ENCODE measurements at regions not wholly inside any gene's neighbourhood (a gene's known extent, or its start where the extent isn't known, plus 50 kb on each side); places are given as distances from the start of the nearest gene placed in this dataset.

DNA sequence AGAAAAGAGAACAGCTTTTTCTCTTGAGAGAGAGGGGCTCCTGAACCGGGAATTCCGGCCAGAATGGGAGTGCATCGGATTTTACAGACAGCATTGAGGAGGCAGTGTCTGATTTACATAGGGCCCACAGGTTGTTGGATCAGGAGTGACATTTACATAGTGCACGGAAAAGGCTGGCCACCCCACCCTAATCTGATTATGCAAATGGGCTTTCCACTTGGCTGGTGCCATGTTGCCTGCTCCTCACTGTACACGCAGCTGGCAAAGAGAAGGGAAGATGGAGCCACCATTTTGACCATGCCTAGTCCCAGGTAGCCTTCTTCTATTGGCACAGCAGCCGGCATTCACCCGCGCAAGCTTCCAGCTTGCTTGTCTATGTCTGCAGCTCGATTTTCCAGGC lies 77.5 kb upstream of the FAM171A1 start:
- TF ChIP-seq, protein P1, sequence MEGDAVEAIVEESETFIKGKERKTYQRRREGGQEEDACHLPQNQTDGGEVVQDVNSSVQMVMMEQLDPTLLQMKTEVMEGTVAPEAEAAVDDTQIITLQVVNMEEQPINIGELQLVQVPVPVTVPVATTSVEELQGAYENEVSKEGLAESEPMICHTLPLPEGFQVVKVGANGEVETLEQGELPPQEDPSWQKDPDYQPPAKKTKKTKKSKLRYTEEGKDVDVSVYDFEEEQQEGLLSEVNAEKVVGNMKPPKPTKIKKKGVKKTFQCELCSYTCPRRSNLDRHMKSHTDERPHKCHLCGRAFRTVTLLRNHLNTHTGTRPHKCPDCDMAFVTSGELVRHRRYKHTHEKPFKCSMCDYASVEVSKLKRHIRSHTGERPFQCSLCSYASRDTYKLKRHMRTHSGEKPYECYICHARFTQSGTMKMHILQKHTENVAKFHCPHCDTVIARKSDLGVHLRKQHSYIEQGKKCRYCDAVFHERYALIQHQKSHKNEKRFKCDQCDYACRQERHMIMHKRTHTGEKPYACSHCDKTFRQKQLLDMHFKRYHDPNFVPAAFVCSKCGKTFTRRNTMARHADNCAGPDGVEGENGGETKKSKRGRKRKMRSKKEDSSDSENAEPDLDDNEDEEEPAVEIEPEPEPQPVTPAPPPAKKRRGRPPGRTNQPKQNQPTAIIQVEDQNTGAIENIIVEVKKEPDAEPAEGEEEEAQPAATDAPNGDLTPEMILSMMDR (IDR thresholded peaks at IDR 0.05; ENCODE audit: insufficient read depth, low read depth, low read length) = no peak
- no peak for TF ChIP-seq EZH2 (IDR thresholded peaks at IDR 0.05; ENCODE audit: insufficient read depth, low read length)

Measured in astrocyte (in vitro differentiated cells and primary cell).